ENCODE measurements at regions not wholly inside any gene's neighbourhood (a gene's known extent, or its start where the extent isn't known, plus 50 kb on each side); places are given as distances from the start of the nearest gene placed in this dataset.
A peak's percentile ranks its signal among the peaks of the same experiment; 100 is the strongest.

- no peak overlapping the region for H2AK5ac ChIP-seq (ENCODE audit: low read length, severe bottlenecking)
- no peaks in the 10 kb centered on the region for H3K9me3 ChIP-seq (ENCODE audit: control insufficient read depth, low read length)
- no peak overlapping the region for H3K18ac ChIP-seq (ENCODE audit: low read depth in 1 of 2, low read length in 2 of 2)
- H4K91ac ChIP-seq (ENCODE audit: low read length), result no peak overlapping the region
- no peaks in the 10 kb centered on the region for H3K79me1 ChIP-seq (replicated peaks; ENCODE audit: low read length, poor library complexity, severe bottlenecking)
- no peak overlapping the region for H3K4ac ChIP-seq (ENCODE audit: low read depth in 1 of 2, low read length in 2 of 2)
- no peaks in the 10 kb centered on the region for H3K36me3 ChIP-seq (ENCODE audit: control insufficient read depth in 1 of 2, insufficient read depth in 2 of 2, low read depth in 1 of 2, low read length in 2 of 2)
- no peak overlapping the region for H3K4me2 ChIP-seq (ENCODE audit: low read length, poor library complexity, severe bottlenecking)
- H2BK5ac ChIP-seq (ENCODE audit: low read depth, low read length, poor library complexity, severe bottlenecking), result no peak overlapping the region
- no peak overlapping the region for H3K9ac ChIP-seq (ENCODE audit: low read length)
- no peak overlapping the region for H3K27ac ChIP-seq (ENCODE audit: low read length, poor library complexity, severe bottlenecking)
- peaks cover 28% of the 10 kb centered on the region for H3K4me1 ChIP-seq (ENCODE audit: control insufficient read depth, insufficient read depth, low read depth, low read length)
- no peak overlapping the region for H3K23ac ChIP-seq (ENCODE audit: low read length in 2 of 2)
- no peaks in the 10 kb centered on the region for H3K27me3 ChIP-seq (ENCODE audit: control insufficient read depth in 1 of 2, insufficient read depth in 1 of 2, low read length in 2 of 2)
- no peak overlapping the region for H3K14ac ChIP-seq (ENCODE audit: low read length in 2 of 2)
- H3K4me3 ChIP-seq (ENCODE audit: insufficient read depth in 1 of 2, low read depth in 1 of 2, low read length in 2 of 2), result no peak overlapping the region
- DNase-seq, result no peak
- H2AFZ ChIP-seq (ENCODE audit: low read depth, low read length), result no peak overlapping the region
- WGBS, result 90% methylated on average over 3 of the region's 3 CpGs
- no peak overlapping the region for H4K8ac ChIP-seq (ENCODE audit: low read length)
- no peak overlapping the region for H2BK15ac ChIP-seq (ENCODE audit: low read depth, poor library complexity, severe bottlenecking)
- no peak overlapping the region for H2BK12ac ChIP-seq (ENCODE audit: low read length in 2 of 2)
- H2BK120ac ChIP-seq (ENCODE audit: low read depth, low read length), result no peak overlapping the region
Observed at GRCh38 chr11:130638624-130639023, 190.2 kb downstream of the ADAMTS15 start.

- H3K4ac ChIP-seq (ENCODE audit: low read depth in 1 of 2, low read length in 2 of 2), result no peak overlapping the region
- no peak overlapping the region for H3K23ac ChIP-seq (ENCODE audit: low read length in 2 of 2)
- no peak overlapping the region for H3K27ac ChIP-seq (ENCODE audit: low read length, poor library complexity, severe bottlenecking)
- no peak overlapping the region for H2BK15ac ChIP-seq (ENCODE audit: low read depth, poor library complexity, severe bottlenecking)
- H3K27me3 ChIP-seq (ENCODE audit: control insufficient read depth in 1 of 2, insufficient read depth in 1 of 2, low read length in 2 of 2), result no peaks in the 10 kb centered on the region
- H3K4me1 ChIP-seq (ENCODE audit: control insufficient read depth, insufficient read depth, low read depth, low read length), result peaks cover 23% of the 10 kb centered on the region
- 94% methylated on average over 1 of the region's 2 CpGs for WGBS
- H3K79me1 ChIP-seq (replicated peaks; ENCODE audit: low read length, poor library complexity, severe bottlenecking), result no peaks in the 10 kb centered on the region
- H3K36me3 ChIP-seq (ENCODE audit: control insufficient read depth in 1 of 2, insufficient read depth in 2 of 2, low read depth in 1 of 2, low read length in 2 of 2), result no peaks in the 10 kb centered on the region
- no peak overlapping the region for H4K8ac ChIP-seq (ENCODE audit: low read length)
- H2BK5ac ChIP-seq (ENCODE audit: low read depth, low read length, poor library complexity, severe bottlenecking), result peak overlapping the region; percentile 24
- no peak overlapping the region for H3K14ac ChIP-seq (ENCODE audit: low read length in 2 of 2)
- no peak overlapping the region for H2AFZ ChIP-seq (ENCODE audit: low read depth, low read length)
- H3K9me3 ChIP-seq (ENCODE audit: control insufficient read depth, low read length), result no peaks in the 10 kb centered on the region
- no peak overlapping the region for H3K18ac ChIP-seq (ENCODE audit: low read depth in 1 of 2, low read length in 2 of 2)
- no peak overlapping the region for H2BK12ac ChIP-seq (ENCODE audit: low read length in 2 of 2)
- H4K91ac ChIP-seq (ENCODE audit: low read length), result no peak overlapping the region
- no peak overlapping the region for H2BK120ac ChIP-seq (ENCODE audit: low read depth, low read length)
- no peak overlapping the region for H2AK5ac ChIP-seq (ENCODE audit: low read length, severe bottlenecking)
- no peak for DNase-seq
- H3K4me3 ChIP-seq (ENCODE audit: insufficient read depth in 1 of 2, low read depth in 1 of 2, low read length in 2 of 2), result no peak overlapping the region
- no peak overlapping the region for H3K9ac ChIP-seq (ENCODE audit: low read length)
- H3K4me2 ChIP-seq (ENCODE audit: low read length, poor library complexity, severe bottlenecking), result no peak overlapping the region
Observed at GRCh38 chr11:130639369-130639768, 190.9 kb downstream of the ADAMTS15 start.

DNA sequence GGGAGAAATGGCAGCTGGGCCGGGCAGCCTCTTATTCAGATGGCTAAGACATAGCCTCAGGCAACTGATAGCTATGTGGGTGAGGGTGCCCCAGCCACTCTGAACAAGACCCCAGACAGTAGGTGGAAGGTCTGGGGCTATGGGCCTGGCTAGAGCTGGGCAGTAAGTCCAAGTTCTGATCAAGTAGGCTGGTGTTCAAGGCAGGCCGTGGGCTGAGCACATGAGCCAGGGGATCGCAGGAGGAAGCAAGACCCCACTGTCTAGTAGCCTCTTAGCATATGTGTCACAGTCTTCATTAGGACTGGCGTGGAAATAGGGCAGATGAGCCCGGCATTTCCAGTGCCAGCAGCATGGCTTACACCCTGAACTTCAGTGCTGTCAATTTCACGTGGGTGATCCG, 192.1 kb downstream of the ADAMTS15 start:
- H3K23ac ChIP-seq (ENCODE audit: low read length in 2 of 2), result no peak overlapping the region
- WGBS, result 98% methylated on average over 7 of the region's 7 CpGs
- peaks cover 17% of the 10 kb centered on the region for H3K4me1 ChIP-seq (ENCODE audit: control insufficient read depth, insufficient read depth, low read depth, low read length)
- no peaks in the 10 kb centered on the region for H3K79me1 ChIP-seq (replicated peaks; ENCODE audit: low read length, poor library complexity, severe bottlenecking)
- H2BK120ac ChIP-seq (ENCODE audit: low read depth, low read length), result no peak overlapping the region
- H3K18ac ChIP-seq (ENCODE audit: low read depth in 1 of 2, low read length in 2 of 2), result no peak overlapping the region
- peak overlapping the region in 1 of 2 experiments; percentile 13 for H3K4ac ChIP-seq (ENCODE audit: low read depth in 1 of 2, low read length in 2 of 2)
- H3K36me3 ChIP-seq (ENCODE audit: control insufficient read depth in 1 of 2, insufficient read depth in 2 of 2, low read depth in 1 of 2, low read length in 2 of 2), result no peaks in the 10 kb centered on the region
- no peak overlapping the region for H3K9ac ChIP-seq (ENCODE audit: low read length)
- H3K27ac ChIP-seq (ENCODE audit: low read length, poor library complexity, severe bottlenecking), result no peak overlapping the region
- H2BK5ac ChIP-seq (ENCODE audit: low read depth, low read length, poor library complexity, severe bottlenecking), result no peak overlapping the region
- H4K8ac ChIP-seq (ENCODE audit: low read length), result no peak overlapping the region
- H3K9me3 ChIP-seq (ENCODE audit: control insufficient read depth, low read length), result no peaks in the 10 kb centered on the region
- H2AFZ ChIP-seq (ENCODE audit: low read depth, low read length), result no peak overlapping the region
- no peak overlapping the region for H3K14ac ChIP-seq (ENCODE audit: low read length in 2 of 2)
- peak overlapping the region in 1 of 2 experiments; percentile 40 for H2BK12ac ChIP-seq (ENCODE audit: low read length in 2 of 2)
- no peak overlapping the region for H2BK15ac ChIP-seq (ENCODE audit: low read depth, poor library complexity, severe bottlenecking)
- DNase-seq, result no peak
- H2AK5ac ChIP-seq (ENCODE audit: low read length, severe bottlenecking), result no peak overlapping the region
- no peaks in the 10 kb centered on the region for H3K27me3 ChIP-seq (ENCODE audit: control insufficient read depth in 1 of 2, insufficient read depth in 1 of 2, low read length in 2 of 2)
- no peak overlapping the region for H3K4me3 ChIP-seq (ENCODE audit: insufficient read depth in 1 of 2, low read depth in 1 of 2, low read length in 2 of 2)
- H4K91ac ChIP-seq (ENCODE audit: low read length), result peak overlapping the region; percentile 58
- no peak overlapping the region for H3K4me2 ChIP-seq (ENCODE audit: low read length, poor library complexity, severe bottlenecking)

GRCh38 chr11:130641876-130642275, 193.4 kb downstream of the ADAMTS15 start:
- Histone ChIP-seq H2BK120ac (ENCODE audit: low read depth, low read length) (no peak overlapping the region), H2BK5ac (ENCODE audit: low read depth, low read length, poor library complexity, severe bottlenecking) (no peak overlapping the region), H3K4me1 (ENCODE audit: control insufficient read depth, insufficient read depth, low read depth, low read length) (peaks cover 9% of the 10 kb centered on the region), H3K36me3 (ENCODE audit: control insufficient read depth in 1 of 2, insufficient read depth in 2 of 2, low read depth in 1 of 2, low read length in 2 of 2) (no peaks in the 10 kb centered on the region), H3K79me1 (replicated peaks; ENCODE audit: low read length, poor library complexity, severe bottlenecking) (no peaks in the 10 kb centered on the region), H3K27ac (ENCODE audit: low read length, poor library complexity, severe bottlenecking) (no peak overlapping the region), H4K91ac (ENCODE audit: low read length) (no peak overlapping the region), H3K9ac (ENCODE audit: low read length) (no peak overlapping the region), H2AK5ac (ENCODE audit: low read length, severe bottlenecking) (no peak overlapping the region), H3K4me2 (ENCODE audit: low read length, poor library complexity, severe bottlenecking) (no peak overlapping the region), H3K23ac (ENCODE audit: low read length in 2 of 2) (no peak overlapping the region), H3K4me3 (ENCODE audit: insufficient read depth in 1 of 2, low read depth in 1 of 2, low read length in 2 of 2) (no peak overlapping the region), H3K4ac (ENCODE audit: low read depth in 1 of 2, low read length in 2 of 2) (no peak overlapping the region), H3K18ac (ENCODE audit: low read depth in 1 of 2, low read length in 2 of 2) (no peak overlapping the region), H2AFZ (ENCODE audit: low read depth, low read length) (no peak overlapping the region), H3K27me3 (ENCODE audit: control insufficient read depth in 1 of 2, insufficient read depth in 1 of 2, low read length in 2 of 2) (no peaks in the 10 kb centered on the region), H3K9me3 (ENCODE audit: control insufficient read depth, low read length) (no peaks in the 10 kb centered on the region), H2BK12ac (ENCODE audit: low read length in 2 of 2) (no peak overlapping the region), H2BK15ac (ENCODE audit: low read depth, poor library complexity, severe bottlenecking) (no peak overlapping the region), H3K14ac (ENCODE audit: low read length in 2 of 2) (no peak overlapping the region), H4K8ac (ENCODE audit: low read length) (no peak overlapping the region)
- WGBS, result 100% methylated on average over 2 of the region's 3 CpGs
- no peak for DNase-seq
